Adrenal gland (tissue), 5 donors: ENCODE measurements at regions not wholly inside any gene's neighbourhood (a gene's known extent, or its start where the extent isn't known, plus 50 kb on each side); places are given as distances from the start of the nearest gene placed in this dataset.

ENCODE experiments used
- POLR2A ChIP-seq, 2 donors: fragments of 450-650 bp; IDR thresholded peaks; one replicate each; pipeline ENCODE4 v1.6.1; 2017; ENCODE audit warnings: antibody characterized with exemption in 2 of 2, mild to moderate bottlenecking in 2 of 2, moderate library complexity in 1 of 2
- TF ChIP-seq, protein P1 (sequence below), 6 experiments: fragments of 450-650 bp in 4 of 6; fragments of 200-600 bp in 2 of 6; sonication (generic) in 1 of 6; IDR thresholded peaks; 1 replicate in 5 of 6; 2 replicates in 1 of 6; pipeline versions ENCODE4 v1.5.1 to v1.8.0; 2016 to 2021; ENCODE audit warnings: antibody characterized with exemption in 6 of 6, mild to moderate bottlenecking in 2 of 6, moderate library complexity in 1 of 6
- donor health status: DM: no; HTN: no; CAD: no.

DNA sequence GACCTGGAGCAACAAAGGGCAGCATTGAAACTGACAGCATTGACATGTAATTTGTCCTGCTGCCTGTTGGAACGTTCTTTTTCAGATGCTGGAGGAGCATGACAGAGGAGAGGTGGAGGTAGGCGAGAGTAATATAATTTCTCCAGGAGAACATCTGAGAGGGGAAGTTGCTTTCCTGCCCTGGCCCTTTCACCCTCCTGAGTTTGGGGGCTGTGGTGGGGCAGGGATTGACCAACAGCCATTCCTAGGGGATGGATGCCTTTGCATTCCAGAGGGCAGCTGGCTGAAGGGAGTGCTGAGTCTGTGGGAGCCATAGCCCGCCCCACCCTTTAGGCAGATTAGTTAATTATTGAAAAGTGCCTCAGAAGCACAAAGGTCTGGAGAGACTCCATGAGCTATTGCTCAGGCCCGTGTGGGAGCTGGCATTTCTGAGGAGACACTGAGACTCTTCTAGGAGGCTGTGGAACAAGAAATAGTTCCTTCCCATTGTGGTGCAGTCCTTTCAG, 73.5 kb downstream of the ARF6 start:
- TF ChIP-seq, protein P1, sequence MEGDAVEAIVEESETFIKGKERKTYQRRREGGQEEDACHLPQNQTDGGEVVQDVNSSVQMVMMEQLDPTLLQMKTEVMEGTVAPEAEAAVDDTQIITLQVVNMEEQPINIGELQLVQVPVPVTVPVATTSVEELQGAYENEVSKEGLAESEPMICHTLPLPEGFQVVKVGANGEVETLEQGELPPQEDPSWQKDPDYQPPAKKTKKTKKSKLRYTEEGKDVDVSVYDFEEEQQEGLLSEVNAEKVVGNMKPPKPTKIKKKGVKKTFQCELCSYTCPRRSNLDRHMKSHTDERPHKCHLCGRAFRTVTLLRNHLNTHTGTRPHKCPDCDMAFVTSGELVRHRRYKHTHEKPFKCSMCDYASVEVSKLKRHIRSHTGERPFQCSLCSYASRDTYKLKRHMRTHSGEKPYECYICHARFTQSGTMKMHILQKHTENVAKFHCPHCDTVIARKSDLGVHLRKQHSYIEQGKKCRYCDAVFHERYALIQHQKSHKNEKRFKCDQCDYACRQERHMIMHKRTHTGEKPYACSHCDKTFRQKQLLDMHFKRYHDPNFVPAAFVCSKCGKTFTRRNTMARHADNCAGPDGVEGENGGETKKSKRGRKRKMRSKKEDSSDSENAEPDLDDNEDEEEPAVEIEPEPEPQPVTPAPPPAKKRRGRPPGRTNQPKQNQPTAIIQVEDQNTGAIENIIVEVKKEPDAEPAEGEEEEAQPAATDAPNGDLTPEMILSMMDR (IDR thresholded peaks at IDR 0.05) = no peak
- no peak for TF ChIP-seq POLR2A (IDR thresholded peaks at IDR 0.05)
